Kasumi-1 (cell line): ENCODE measurements at regions not wholly inside any gene's neighbourhood (a gene's known extent, or its start where the extent isn't known, plus 50 kb on each side); places are given as distances from the start of the nearest gene placed in this dataset.
"Not testable (repeated sequence)": the region's sequence is repeated elsewhere in the genome, so short reads cannot be mapped to it uniquely, and the experiment has no call there.

Source experiments
- DNase-seq, 2 experiments: peaks; one replicate each; lab custom pipeline; 2025; lab: John Stamatoyannopoulos, UW

DNA sequence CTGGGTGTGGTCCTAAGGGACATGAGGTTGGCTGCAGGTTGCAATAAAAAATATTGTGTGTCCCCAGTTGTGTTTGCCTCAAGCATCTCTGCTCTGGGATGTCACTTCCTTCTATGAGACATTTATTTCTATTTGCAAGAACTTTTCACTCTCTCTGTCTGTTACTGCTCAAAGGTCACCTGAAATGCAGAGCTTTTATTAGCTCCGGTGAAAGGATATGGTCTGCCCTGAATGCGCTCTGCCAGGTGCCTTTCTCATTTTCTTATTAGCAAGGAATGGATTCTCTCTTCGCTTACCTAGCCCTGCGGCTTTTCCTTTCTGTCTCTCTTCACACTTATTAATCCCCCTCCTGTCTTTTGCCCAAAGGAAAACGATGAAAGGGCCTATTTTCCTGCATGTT lies 526.1 kb downstream of the TMEM38B start:
- DNase-seq: no peak

DNA sequence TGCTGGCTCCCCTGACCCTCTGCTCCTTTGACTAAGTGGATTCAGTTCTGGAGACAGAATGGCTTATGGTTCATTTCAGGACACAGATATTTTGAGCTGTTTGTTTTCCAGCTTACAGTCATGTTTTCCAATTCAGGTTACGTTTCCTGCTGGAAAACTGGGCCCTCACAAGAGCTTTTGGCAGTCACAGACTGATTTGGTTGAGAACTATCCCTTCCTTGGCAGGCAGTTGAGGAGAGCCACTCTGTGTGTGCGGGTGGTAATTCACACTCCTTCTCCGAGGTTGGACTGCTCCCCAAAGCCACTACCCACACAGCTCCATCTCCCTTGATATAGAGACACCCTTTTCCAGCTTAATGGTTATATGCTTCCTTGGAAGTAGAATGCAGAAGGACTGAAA lies 534.5 kb downstream of the TMEM38B start:
- DNase-seq: no peak

DNA sequence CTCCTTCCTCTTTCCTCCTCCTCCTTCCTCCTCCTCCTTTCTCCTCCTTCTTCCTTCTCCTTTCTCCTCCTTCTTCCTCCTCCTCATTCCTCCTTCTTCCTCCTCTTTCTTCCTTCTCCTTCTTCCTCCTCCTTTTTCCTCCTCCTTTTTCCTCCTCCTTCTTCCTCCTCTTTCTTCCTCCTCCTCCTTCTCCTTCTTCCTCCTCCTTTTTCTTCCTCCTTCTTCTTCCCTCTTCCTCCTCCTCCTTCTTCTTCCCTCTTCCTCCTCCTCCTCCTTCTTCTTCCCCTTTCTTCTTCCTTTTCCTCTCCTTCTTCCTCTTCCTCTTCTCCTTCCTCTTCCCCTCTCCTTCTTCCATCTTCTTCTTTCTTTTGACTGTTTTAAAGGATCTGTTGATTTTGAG lies 538.8 kb downstream of the TMEM38B start:
- no peak for DNase-seq

DNA sequence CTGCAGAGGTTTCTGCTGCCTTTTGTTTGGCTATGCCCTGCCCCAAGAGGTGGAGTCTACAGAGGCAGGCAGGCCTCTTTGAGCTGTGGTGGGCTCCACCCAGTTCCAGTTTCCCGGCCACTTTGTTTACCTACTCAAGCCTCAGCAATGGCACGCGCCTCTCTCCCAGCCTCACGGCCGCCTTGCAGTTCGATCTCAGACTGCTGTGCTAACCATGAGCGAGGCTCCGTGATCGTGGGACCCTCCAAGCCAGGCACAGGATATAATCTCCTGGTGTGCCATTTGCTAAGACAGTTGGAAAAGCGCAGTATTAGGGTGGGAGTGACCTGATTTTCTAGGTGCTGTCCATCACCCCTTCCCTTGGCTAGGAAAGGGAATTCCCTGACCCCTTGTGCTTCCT lies 566.6 kb downstream of the TMEM38B start:
- DNase-seq: not testable (repeated sequence)

DNA sequence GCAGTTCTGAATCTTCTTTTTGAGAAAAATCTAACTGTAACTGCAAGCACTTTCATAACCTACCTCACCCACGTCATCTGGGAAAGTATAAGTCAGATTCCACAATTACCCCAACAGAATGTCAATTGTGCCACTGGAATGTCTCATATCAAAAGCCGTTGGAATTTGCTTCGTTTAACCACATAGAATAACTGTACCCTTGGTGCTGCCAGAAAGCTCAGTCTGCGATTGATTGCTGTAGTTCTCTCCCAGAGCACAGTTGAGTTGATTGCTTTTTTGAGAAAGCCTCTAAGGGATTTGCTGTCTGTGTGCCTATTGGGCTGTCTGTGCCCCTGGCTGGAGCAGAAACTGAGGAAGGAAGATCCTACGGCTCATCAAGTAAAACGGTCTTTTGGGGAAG lies 583.6 kb downstream of the TMEM38B start:
- no peak for DNase-seq

DNA sequence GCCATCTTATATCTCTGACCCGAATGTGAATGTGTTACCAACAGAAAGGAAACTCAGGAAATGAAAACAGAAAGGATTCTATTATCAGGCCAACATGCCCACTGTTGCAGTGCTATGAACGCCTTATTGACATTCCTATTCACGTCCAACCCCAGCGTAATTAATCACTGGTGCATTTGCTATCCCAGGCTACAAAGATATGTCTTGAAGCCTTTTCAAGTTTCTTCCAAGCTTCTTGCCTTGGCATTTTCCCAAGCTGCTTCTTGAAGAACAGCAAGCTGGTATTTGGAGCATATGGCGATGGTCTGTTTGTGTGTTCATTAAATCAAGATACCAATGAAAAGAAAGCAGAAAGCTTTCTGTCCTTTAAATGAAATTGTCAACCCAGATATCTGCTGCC lies 579.2 kb upstream of the ZNF462 start:
- no peak for DNase-seq

DNA sequence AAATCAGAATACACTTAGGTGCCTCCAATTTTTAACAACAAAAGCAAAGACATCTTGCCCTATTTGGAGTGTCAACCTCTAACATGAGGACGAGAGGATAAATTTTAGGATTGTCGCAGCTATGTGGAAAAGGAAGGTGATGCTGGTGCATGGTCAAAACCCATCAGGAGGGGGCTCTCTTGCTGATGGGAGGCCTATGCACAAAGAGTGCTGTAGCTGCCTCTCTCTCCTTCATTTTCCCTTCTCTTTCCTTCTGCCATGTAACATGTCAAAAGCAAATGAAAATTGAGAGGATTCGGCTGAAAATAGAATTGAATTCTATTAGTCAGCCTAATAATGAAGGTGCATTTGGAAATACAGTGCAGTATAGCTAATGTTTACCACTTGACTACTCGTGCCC lies 578.7 kb upstream of the ZNF462 start:
- peak; percentile 22 to 25 for DNase-seq

DNA sequence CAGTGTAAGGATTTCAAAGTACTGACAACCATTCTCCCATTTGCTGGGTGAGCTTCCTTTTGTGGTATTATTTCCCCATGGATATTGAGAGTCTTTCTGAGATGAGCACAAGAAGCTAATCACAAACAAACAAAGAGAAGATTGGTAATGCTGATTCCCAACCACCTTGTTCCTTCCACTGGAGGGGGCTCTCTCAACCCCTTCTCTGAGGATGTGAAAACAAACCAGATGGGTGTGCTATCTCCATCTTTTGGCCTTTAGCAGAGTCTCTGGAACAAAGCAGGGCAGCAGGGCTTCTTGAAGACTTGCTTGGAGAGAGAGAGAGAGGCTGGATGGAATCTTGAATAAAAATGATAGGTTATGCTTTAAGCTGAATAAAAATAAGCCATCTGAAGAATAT lies 576.7 kb upstream of the ZNF462 start:
- peak; percentile 58 to 60 for DNase-seq

DNA sequence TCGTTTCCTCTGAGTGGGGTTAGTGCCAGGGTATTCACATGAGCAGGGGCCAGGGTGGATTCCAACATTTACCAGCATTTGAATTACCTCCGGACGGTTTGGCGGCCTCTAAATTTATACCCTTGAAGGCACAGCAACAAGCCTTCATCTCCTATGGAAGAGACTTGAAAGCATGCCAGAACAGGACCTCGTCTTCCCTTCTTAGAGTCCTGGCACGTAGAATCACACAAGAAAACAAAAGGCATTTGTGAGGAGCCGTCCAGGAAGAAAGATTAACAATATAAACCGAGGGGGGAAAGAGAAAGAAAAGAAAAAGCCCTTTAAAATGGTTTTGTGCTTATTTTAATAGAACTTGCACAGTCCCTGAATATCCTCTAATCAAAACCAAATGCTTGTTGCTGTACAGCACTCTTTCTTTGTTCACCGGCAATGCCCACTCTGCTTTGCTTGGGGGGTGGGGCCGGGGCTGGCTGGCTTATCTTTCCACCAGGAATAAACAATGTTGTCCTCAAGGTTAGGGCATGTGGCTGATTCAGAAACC lies 575.8 kb upstream of the ZNF462 start:
- DNase-seq: no peak

DNA sequence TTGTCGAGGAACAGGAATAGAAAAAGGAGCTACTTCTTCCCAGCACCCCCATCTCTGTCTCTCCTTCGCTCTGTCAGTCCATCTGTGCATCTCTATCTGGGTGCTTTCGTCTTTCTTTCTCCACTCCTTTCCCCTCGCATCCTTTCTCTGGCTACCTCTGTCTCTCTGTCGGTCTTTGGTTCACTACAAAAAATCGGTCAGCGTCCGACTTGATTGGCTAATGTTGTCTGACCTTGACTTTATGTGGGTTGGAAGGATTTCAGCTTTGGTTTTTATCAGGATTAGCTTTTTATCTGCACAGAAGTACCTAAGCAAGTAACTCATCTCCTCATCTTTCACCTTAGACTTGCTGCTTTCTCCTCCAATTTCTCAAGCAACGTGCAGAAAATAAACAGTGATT lies 575.2 kb upstream of the ZNF462 start:
- DNase-seq: no peak

DNA sequence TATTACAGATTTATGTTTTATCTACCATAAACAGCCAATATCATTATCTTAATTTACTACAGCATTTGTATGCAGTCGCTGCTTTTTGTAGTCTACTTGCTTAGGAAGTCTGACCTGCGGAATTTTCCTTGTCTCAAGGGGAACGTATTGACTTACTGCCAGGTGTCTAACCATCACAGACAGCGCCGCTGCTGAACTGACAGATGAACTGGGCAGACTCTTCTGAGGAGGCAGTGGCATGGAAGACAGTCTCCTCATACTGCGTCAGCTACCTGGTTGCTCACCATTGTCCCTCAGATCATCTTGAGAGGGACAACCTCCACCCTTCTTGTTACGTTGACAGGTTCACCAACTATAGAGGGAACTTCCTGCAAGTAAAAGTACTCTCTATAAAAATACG lies 574.3 kb upstream of the ZNF462 start:
- DNase-seq: no peak

DNA sequence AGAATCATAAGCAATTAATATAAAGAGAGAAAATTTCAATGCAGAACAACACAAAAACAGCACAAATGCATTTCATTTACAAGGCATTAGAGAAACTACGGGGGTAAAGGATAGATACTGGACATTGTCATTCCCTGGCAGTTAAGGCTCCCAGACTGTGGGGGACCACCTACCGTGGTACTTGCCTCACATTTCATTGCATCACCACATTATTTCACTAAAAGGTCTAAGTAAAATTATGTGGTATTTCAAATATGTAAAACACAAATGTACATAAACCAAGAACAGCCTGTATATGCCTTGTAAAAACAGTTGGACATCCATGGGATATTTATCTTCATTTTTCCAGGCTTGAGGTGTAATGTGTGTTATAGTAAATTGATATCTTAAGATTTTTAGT lies 571.2 kb upstream of the ZNF462 start:
- no peak for DNase-seq

DNA sequence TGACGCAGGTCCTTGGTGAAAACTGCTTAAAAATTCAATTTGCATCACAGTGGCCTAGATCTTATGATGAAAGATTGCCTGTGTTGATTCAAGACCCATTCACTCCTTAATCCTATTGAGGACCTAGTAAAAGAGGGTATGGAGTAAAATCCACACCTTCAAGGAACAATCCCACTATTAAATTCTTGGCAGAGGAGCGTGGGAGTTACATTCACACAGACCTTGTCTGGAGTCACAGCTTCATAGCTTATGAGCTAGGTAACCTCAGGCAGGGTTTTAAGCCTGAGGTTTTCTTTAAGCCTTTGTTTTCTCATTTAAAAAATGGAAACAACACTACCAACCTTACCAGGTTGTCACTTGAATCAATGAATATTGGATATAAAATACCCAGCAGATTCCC lies 566.5 kb upstream of the ZNF462 start:
- DNase-seq: no peak

DNA sequence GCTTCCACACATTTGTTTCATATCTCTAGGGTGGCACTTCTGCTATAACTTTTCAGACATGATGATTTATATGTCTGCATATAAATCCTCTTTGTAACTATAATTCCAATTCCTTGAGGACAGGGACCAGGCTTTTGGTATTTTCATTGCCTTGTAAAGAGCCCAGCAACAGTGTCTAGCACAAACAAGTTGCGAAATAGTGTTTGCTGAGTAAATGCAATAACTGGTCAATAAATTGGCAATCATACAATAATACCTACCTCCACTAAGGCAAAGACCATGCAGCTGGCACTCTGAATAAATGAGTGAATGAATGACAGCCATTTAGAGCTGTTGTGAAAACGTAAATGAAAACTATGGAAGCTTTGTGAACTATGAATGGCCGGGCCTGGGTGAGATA lies 564.0 kb upstream of the ZNF462 start:
- no peak for DNase-seq

DNA sequence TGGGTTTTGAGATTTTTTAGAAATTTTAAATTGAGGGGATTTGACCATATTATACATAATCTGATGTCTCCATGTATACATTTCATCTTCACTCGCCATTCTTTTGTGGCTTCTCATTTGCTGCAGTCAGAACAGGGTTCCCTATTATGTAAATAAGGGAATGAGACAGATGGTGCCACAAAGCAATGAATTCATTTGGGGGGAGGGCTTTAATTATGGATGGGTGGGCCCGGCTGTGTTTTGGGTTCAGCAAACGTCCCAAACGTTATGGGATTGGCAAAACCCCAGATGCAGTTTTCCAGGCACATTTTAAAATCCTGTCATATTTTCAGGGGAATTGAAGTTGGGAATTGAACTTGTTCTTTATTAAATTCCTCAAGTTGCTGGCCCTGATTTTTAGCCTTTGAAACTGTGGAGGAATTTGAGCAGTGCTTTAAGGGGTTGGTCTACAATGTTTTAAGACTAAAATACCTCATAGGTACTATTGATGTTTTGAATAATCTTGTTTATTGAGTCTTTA lies 558.5 kb upstream of the ZNF462 start:
- no peak for DNase-seq

DNA sequence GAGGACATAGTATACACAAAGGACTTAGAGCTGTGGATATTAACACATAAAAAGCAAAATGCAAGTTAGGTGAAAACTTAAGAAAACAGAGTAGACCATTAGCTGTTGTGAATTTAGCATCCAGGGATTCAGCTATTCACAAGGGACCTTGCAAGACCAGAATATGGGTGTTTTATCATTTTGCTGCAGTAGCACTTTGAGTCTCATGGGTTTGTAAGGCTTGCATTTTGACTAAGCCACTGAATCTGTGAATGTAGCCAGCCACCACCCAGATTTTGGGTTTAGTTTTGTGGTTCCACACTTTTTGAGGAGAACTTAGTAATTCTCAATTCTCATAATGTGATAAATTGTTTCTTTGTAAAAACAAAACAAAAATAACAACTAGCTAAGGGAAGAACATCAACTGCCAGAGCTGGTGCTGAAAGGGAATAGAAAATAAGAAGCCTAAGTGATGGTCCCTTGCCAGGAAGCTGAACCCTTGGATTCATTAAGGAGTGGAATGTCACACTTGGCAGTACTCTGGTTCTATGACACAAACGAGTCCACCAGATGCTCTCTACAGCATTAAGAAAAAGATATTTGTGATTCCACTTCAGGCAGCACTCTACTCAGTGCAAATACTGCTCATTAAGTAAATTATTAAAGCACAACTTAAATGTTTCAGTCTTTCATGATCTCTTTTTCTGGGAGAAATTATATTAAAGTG lies 557.4 kb upstream of the ZNF462 start:
- no peak for DNase-seq

DNA sequence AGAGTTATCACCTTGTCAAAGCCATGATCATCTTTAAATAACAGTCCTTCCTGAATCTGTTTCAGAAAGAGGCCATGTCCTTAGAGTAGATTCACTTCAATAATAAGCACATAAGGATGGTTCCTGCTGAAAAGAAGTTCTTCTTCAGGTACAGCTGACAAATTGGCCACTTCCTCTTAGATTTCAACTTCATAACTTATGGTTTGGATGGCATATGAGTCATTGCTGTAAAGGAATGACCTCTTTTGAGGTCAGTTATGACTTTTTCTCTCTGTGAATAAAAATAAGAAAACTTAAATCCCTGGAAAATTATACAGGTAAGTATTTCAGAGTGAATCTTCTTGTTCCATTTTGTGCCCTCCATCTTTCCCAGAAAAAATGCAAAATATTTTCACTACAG lies 555.3 kb upstream of the ZNF462 start:
- DNase-seq: peak; percentile 35 to 47

DNA sequence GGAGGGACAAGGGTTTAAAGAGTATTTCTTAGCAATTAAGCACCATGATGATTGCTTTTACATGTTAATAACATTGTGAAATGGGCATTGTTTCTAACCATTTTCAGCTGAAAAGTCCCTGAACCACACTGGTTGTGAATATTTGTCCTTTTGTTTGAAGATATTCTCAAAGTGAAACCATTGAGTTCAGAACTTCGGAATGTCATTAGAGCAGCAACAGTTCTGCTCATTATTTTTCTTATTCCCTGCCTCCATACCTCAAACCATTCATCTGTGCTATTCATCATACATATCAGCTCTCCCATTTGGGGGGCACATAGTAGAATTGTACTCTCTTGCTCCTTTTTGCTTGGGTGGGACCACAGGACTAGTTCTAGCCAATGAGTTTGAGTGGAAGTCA lies 553.0 kb upstream of the ZNF462 start:
- DNase-seq: no peak

DNA sequence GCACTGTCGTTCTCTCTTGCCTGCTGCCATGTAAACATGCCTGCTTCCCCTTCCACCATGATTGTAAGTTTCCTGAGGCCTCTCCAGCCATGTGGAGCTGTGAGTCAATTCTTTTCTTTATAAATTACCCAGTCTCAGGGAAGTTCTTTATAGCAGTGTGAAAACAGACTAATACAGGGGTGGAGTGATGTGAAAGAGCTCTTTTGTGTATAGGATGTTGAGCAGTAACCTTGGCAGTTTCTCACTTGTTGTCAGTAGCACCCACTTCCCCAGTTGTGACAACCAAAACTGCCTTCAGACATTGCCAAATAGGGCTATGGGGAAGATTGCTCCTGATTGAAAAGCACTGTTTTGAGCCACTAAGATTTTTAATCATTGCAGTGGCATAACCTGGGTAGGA lies 552.2 kb upstream of the ZNF462 start:
- DNase-seq: peak; percentile 17 to 26

DNA sequence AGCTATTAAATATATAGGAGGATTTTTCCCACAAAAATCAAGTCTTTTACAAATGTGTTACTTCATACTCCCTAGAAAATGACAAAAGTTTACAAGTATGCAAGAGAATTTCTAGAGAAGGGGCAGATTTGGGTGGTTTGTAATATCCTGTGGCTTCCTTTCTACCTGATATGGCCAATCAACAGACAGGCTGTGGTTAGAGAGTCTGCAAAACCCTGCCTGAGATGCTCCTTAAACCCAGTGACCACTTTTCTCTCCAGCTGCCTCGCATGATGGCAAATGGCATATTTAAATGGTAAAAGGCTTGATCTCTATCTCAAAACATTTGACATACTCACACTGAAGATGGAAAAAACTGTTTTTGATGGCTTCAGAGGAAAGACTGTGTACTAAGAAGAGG lies 550.1 kb upstream of the ZNF462 start:
- peak; percentile 13 to 14 for DNase-seq

DNA sequence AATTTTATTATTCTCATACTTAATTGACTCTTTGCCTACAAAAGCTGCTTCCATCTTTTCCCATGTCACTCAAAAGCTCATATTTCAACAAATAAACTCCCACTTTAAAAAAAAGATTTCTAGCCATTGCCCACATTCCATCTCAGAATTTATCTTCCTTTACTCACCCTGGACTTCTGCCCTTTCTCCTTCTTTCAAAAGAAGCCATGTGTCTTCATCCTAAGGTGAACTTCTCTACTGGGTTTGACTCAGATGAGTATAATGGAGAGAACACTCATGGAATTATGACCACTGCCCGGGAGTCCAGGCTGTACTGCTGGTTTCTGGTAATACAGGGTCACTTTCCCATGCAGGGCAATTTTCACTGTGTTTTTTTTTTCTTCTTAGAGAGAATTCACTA lies 548.5 kb upstream of the ZNF462 start:
- no peak for DNase-seq

DNA sequence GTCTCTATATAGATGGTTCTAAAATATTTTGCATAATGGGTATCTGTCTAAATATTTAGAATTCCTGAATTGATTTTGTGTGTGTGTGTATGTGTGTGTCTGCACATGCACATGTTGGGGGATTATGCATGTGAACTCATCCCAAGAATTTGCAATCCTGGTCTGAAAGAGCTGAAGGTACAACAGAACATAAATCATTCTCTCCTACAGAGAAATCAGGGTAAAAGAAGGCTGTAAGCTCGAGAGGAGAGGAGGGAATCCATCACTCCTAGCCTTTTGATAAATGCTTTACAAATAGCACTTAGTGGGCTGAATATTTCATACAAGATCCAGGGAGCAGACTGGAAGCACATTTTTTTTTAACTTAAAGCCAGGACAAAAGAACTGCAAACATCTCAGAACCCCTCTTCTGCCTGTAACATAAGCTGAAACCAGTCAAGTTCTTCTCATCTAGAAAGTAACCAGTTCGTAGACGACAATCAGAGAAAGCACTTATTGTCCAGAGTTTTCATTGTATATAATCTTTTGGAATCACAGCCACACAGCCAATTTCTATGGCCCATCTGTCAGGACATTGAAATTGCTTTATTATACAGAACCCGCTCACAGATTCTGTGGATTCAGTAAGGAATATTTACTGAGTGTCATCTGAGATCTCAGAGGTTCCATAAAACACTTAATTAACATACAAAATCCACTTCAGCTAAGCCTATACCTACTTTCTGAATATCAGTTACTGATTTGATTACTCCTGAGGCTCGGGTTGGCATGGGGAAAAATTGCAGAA lies 541.4 kb upstream of the ZNF462 start:
- no peak for DNase-seq

DNA sequence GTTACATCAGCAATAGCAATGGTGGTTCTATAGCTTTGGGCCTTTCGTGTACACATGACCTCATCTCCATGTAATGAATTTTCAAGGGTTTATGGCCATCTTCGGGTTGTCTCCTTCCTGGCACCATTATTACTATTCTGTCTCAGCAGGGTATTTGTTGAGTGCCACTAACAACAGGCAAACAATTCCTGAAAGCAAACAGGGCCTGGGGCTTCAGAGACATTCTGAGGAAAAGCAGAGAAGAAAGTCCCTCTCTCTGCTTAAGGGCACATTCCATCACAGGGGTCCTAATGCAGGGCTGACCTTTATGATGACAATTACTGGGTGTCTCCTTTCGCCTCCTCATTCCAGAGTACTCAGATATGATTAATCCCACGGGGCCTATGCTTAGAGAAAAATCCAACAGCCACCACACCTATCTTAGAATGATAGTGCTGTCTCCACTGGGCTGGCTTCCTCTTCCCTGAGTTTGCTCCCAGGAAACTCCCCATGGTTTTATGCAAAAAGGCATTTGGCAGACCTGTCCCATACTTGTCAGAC lies 540.2 kb upstream of the ZNF462 start:
- no peak for DNase-seq
